HL-60 (cell line): ENCODE measurements at regions not wholly inside any gene's neighbourhood (a gene's known extent, or its start where the extent isn't known, plus 50 kb on each side); places are given as distances from the start of the nearest gene placed in this dataset.

Experiments
- GABPA ChIP-seq: IDR thresholded peaks from 2 replicates; pipeline ENCODE4 v1.6.1; 2012; ENCODE audit warnings: low read depth
- POLR2AphosphoS5 ChIP-seq: IDR thresholded peaks from 2 replicates; pipeline ENCODE4 v1.6.1; 2012; ENCODE audit warnings: low read depth
- TF ChIP-seq, protein P1 (sequence below): IDR thresholded peaks from one replicate; pipeline ENCODE4 v1.5.1; 2011; ENCODE audit warnings: low read length, control low read depth, inconsistent platforms; ENCODE audit not compliant: insufficient read depth
- TF ChIP-seq, protein P2 (sequence below): IDR thresholded peaks from 2 replicates; pipeline ENCODE4 v1.6.1; 2012; ENCODE audit warnings: low read depth; ENCODE audit not compliant: insufficient replicate concordance

DNA sequence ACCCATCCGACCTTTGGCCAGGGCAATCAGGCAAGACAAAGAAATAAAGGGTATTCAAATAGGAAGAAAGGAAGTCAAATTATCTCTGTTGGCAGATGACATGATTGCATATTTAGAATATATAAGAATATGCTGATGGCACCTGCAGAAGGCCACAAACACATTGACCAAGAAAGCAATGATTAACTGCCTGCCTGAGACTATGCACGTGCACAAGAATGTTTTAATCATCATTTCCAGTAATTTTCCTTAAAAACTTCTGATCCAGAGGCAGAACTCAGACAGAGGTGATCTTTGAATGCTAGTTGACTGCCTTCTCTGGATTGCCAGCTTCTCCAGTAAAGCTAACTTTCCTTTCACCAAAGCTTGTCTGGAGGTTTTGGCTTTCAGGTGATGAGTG, 260.2 kb downstream of the DTWD2 start:
- TF ChIP-seq, protein P1, sequence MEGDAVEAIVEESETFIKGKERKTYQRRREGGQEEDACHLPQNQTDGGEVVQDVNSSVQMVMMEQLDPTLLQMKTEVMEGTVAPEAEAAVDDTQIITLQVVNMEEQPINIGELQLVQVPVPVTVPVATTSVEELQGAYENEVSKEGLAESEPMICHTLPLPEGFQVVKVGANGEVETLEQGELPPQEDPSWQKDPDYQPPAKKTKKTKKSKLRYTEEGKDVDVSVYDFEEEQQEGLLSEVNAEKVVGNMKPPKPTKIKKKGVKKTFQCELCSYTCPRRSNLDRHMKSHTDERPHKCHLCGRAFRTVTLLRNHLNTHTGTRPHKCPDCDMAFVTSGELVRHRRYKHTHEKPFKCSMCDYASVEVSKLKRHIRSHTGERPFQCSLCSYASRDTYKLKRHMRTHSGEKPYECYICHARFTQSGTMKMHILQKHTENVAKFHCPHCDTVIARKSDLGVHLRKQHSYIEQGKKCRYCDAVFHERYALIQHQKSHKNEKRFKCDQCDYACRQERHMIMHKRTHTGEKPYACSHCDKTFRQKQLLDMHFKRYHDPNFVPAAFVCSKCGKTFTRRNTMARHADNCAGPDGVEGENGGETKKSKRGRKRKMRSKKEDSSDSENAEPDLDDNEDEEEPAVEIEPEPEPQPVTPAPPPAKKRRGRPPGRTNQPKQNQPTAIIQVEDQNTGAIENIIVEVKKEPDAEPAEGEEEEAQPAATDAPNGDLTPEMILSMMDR = no peak
- TF ChIP-seq, protein P2, sequence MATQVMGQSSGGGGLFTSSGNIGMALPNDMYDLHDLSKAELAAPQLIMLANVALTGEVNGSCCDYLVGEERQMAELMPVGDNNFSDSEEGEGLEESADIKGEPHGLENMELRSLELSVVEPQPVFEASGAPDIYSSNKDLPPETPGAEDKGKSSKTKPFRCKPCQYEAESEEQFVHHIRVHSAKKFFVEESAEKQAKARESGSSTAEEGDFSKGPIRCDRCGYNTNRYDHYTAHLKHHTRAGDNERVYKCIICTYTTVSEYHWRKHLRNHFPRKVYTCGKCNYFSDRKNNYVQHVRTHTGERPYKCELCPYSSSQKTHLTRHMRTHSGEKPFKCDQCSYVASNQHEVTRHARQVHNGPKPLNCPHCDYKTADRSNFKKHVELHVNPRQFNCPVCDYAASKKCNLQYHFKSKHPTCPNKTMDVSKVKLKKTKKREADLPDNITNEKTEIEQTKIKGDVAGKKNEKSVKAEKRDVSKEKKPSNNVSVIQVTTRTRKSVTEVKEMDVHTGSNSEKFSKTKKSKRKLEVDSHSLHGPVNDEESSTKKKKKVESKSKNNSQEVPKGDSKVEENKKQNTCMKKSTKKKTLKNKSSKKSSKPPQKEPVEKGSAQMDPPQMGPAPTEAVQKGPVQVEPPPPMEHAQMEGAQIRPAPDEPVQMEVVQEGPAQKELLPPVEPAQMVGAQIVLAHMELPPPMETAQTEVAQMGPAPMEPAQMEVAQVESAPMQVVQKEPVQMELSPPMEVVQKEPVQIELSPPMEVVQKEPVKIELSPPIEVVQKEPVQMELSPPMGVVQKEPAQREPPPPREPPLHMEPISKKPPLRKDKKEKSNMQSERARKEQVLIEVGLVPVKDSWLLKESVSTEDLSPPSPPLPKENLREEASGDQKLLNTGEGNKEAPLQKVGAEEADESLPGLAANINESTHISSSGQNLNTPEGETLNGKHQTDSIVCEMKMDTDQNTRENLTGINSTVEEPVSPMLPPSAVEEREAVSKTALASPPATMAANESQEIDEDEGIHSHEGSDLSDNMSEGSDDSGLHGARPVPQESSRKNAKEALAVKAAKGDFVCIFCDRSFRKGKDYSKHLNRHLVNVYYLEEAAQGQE = no peak
- TF ChIP-seq POLR2AphosphoS5 (no peak), GABPA (no peak)
